Lower leg skin (tissue), 3 donors: ENCODE measurements at regions not wholly inside any gene's neighbourhood (a gene's known extent, or its start where the extent isn't known, plus 50 kb on each side); places are given as distances from the start of the nearest gene placed in this dataset.

Experiments used
- POLR2A ChIP-seq, 2 donors: fragments of 450-650 bp; IDR thresholded peaks; one replicate each; pipeline ENCODE4 v1.6.1; 2016 to 2017; ENCODE audit warnings: antibody characterized with exemption in 2 of 2, mild to moderate bottlenecking in 1 of 2, moderate library complexity in 1 of 2
- TF ChIP-seq, protein P1 (sequence below), 3 donors: fragments of 450-650 bp; IDR thresholded peaks; one replicate each; pipeline ENCODE4 v1.5.1; 2016; ENCODE audit warnings: antibody characterized with exemption in 3 of 3, mild to moderate bottlenecking in 3 of 3, moderate library complexity in 2 of 3

- TF ChIP-seq, protein P1, sequence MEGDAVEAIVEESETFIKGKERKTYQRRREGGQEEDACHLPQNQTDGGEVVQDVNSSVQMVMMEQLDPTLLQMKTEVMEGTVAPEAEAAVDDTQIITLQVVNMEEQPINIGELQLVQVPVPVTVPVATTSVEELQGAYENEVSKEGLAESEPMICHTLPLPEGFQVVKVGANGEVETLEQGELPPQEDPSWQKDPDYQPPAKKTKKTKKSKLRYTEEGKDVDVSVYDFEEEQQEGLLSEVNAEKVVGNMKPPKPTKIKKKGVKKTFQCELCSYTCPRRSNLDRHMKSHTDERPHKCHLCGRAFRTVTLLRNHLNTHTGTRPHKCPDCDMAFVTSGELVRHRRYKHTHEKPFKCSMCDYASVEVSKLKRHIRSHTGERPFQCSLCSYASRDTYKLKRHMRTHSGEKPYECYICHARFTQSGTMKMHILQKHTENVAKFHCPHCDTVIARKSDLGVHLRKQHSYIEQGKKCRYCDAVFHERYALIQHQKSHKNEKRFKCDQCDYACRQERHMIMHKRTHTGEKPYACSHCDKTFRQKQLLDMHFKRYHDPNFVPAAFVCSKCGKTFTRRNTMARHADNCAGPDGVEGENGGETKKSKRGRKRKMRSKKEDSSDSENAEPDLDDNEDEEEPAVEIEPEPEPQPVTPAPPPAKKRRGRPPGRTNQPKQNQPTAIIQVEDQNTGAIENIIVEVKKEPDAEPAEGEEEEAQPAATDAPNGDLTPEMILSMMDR (IDR thresholded peaks at IDR 0.05): no peak
- TF ChIP-seq POLR2A (IDR thresholded peaks at IDR 0.05): no peak
These were observed 91.1 kb downstream of the MINAR1 start for GRCh38 chr15:79523266-79523665.
